ENCODE measurements at regions not wholly inside any gene's neighbourhood (a gene's known extent, or its start where the extent isn't known, plus 50 kb on each side); places are given as distances from the start of the nearest gene placed in this dataset.
"Not testable (repeated sequence)": the region's sequence is repeated elsewhere in the genome, so short reads cannot be mapped to it uniquely, and the experiment has no call there.

DNA sequence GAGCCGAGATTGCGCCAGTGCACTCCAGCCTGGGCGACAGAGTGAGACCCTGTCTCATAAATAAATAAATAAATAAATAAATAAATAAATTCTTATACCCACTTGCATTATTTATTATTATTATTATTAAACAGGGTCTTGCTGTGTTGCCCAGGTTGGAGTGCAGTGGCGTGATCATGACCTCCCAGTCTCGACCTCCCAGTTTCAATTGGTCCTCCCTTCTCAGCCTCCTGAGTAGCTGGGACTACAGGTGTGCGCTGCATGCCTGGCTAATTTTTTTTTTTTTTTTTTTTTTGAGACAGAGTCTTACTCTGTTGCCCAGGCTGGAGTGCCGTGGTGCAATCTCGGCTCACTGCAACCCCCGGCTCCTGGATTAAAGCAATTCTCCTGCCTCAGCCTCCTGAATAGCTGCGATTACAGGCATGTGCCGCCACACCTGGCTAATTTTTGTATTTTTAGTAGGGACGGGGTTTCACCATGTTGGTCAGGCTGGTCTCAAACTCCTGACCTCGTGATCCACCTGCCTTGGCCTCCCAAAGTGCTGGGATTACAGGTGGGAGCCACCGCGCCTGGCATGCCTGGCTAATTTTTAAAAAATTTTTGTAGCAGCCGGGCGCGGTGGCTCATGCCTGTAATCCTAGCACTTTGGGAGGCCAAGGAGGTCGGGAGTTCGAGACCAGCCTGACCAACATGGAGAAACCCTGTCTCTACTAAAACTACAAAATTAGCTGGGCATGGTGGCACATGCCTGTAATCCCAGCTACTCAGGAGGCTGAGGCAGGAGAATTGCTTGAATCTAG lies 150.2 kb downstream of the SEC14L1 start:
- not testable (repeated sequence) for DNase-seq

DNA sequence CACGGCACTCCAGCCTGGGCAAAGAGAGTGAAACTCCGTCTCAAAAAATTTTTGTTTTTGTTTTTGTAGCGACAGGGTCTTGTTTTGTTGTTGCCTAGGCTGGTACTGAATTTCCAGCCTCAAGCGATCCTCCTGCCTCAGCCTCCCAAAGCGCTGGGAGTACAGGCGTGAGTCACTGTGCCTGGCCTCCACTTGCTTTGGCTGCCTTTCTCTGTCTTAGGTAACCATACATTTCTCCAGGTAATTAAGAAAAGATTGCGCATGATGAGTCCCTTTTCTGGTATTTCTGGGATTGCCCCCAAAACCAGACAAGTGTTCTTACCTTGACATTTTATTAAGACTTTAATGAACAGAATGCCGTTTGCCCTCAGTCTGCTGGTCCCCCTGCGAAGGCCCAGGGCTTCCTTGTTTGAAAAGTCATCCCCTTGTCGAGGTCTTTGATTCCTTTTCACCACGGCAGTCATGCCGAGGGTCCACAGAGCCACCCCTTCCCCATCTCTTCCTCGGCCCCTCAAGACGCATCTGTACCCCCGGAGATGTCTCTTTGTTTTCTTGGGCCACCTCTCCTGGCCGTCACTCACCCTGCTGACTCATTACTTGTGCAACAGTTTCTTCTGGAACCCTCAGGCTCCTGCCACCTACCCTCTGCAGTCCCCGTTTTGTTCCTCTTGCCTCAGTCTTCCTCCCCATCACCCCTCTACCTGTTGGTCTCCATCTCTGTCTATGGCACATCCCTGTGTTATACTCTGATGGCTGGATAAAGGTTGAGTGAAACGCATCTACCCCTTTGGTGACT lies 151.0 kb downstream of the SEC14L1 start:
- DNase-seq = no peak

DNA sequence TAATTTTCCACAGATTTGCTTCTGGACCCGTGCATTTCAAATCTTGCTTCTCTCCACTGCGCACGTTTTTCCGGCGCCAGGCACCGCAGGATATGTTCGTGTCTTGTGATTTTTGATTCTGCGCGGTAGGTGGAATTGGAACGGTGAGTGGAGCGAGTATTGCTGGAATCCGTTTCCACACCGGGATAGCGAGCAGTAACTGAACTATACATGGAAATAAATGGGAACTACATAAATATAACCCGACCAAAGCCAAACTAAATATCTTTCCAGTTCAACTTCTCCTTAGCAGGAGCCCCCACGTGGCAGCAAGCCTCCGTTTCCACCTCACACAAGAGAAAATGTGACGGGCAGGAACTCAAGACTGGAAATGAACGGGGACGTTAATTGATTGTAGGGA lies 154.0 kb downstream of the SEC14L1 start:
- no peak for DNase-seq

DNA sequence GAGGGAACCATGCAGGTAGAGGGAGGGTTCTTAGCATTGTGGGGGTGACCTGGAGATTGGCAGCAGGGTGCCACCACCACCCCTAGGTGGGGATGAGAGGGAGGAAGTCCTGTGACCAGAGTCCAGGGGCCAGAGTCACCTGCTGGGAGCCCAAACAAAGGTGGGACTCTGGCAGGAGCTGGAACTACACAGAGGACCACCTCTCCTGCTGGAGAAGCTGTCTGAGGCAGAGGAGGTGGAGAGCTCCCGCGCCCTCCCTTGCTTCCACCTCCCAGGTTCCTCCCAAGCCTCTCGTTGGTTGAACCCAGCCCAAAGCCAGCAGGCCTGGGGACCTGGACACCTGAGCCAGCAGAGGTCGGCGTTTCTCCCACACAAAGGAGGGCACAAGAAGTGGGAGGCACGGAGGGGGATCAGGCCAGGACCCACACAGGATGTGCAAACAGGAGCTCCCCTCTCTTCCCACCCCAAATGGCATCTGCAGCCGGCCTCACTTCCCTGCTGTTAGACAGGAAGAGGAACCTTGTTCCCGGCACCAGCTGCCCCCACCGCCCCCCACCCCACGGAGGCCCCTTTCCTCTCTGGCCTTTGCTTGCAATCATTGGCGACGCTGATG lies 154.6 kb downstream of the SEC14L1 start:
- no peak for DNase-seq

DNA sequence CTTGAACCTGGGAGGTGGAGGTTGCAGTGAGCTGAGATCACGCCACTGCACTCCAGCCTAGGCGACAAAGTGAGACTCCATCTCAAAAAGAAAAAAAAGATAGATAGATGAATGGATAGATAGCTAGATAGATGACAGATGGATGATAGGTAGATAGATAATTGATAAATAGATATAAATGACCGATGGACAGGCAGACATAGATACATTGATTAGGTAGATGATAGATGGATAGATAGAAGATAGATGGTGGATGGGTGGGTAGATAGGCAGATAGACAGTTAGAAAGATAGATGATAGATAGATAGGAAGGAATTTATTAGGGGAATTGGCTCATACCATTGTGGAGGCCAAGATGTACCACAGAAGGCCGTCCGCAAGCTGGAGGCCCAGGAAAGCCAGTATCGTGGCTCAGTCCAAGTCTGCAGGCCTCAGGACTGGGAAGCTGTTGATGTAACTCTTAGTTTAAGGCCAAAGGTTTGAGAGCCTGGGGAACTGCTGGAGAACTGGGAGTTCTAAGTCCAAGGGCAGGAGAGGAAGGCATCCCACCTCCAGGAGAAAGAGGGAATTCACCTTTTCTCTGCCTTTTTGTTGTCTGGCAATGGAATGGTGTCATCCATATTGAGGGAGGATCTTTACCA lies 156.1 kb downstream of the SEC14L1 start:
- DNase-seq = no peak

DNA sequence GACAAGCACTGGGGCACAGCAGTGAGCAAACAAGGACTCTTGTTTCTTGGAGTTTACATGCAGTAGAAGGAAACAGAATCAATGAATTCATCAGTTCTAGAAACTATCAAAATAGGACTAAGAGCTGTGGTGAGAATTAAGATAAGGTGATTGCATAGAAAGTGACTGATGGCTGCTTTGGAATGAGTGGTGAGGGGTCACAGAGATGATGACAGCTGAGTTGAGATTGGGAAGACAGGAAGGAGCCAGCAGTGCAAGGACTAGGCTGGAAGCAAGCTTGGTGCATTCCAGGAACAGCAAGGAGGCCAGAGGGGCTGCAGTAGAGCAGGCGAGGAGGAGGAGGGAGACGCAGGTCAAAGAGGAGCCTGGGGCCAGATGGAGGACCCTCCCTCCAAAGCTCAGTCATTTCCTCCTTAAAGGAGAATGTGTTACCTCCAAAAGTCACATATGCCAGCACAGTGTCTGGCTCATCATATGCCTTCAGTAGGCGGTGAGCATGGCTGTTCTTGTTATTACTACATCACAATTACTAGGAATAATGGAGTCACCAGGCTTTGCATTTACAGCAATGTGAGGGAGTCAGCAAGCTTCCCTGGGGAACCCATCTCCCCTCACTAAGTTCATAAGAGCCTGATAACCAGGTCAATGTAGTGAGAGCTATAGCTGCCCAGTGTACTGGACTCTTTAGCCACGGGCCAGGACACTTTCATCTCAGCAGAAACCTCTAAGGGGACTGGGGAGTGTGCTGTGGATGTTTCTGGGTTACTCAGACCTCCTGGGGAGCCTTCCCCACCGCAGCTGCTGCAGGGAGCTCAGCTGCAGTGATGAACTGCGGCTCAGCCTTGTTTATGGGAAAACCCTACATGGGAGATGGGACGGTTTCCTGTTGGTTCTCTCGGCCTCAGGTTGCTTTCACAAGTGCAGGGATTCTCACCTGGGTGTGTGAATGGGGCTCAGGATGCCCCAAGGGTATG lies 157.2 kb downstream of the SEC14L1 start:
- no peak for DNase-seq

DNA sequence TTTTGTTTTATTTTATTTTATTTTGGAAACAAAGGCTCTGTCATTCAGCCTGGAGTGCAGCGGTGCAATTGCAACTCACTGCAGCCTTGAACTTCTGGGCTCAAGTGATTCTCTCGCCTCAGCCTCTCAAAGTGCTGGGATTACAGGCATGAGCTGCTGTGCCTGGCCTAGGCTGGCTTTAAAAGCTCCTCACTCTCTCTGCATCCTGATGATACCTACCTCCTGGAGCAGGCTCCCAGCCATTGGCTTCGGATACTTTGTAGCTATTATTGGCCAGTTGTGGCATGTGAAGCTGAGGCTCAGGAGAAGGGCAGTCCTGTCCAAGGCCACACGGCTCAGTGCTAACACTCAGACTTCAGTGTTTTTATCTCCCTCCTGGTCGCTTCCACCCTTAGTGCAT lies 158.0 kb downstream of the SEC14L1 start:
- no peak for DNase-seq

DNA sequence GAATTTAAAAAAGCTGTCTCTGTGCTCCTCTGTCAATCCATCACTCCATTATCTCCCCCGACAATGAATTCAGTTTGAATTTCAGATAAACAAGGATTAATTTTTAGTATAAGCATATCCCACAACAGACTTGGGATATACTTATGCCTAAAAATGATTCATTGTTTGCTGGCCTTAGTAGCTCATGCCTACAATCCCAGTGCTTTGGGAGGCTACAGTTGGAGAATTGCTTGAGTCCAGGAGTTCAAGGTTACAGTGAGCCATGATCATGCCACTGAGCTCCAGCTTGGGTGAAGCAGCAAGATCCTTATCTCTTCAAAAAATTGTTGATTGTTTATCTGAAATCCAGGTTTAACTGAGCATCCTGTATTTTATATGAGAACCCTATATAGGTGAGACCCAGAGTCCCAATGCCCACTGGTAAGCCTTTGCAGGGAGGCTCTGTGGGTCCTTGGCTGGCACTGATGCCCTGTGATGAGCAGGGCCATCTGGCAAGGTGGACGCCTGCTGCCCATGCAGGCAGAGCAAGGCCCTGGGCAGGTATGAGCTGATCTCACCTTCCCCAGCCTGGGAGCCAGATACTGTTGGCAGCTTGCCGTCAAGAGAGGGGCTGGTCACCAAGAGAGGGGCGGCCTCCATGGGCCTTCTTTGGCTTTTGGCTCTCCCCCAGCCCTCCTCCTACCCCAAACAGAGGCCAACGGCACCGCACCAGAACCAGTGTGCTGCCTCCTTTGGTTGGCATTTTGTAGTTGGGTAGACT lies 158.7 kb downstream of the SEC14L1 start:
- DNase-seq = no peak

DNA sequence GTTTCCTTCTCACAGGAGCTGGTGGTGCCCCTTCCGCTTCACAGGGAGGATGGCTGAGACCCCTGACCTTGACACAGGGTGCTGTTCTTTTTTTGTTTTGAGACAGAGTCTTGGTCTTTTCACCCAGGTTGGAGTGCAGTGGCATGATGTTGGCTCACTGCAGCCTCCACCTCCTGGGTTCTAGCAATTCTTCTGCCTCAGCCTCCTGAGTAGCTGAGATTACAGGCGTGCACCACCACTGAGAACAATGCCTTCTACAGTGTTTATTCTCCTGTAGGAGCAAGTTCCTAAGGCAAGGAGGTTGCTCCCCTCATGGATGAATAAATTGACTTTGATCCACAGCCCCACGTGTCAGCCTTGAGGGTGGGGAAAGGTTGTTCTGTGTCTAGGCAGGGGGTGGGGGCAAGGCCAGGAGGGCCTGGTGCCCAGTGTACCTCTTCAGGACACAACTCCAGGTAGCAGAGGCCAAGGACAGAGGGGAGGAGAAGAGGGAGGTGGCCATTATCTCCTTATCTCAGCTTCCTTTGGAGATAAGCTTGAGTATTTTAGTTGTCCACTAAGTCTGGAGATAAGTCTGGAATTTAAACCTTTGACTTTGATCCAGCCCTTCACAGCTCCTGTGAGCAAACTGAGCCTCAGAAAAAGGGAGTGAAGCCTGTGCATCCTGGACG lies 159.4 kb downstream of the SEC14L1 start:
- DNase-seq = no peak

DNA sequence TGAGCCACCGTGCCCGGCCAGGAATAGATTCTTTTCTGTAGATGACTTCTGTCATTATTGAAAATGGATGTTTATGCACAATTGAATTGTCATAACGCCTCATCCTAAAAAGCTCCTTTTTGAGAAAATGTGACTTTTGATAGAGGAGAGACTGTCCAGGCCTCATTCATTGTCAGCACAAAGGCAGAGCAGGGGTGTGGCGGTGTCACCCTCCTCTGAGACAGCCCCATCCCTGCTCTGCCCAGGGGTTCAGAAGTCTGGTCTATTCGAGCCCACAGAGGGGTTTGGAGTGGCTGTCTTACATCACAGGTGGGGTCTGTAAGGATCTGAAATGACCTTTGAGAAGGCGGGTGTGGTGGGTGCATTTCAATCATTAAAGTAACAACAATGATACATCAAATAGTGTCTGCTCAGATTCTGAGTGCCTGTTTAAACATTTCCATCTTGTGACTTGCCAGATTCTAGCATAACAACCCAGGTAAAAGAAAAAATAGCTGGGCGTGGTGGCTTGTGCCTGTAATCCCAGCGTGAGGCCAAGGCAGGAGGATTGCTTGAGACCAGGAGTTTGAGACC lies 161.0 kb downstream of the SEC14L1 start:
- DNase-seq = no peak

DNA sequence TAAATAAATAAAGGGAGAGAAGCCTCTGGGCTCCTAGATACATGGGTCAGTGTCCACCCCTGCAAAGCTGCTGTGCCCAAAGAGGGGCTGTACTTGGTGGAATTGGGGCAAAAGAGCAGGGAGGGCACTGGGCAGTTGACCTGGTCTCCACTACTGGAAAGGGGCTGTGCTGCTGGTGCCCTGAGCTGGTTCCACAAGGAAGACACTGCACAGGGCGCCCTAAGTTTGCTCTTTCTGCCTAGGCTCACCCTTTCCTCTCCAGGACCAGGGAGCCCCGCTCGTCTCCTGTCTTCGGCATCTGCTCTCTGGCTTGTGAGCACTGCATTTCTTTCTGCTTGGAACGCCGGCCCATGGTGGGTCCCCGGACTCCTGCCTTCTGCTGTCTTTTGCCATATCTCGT lies 161.9 kb downstream of the SEC14L1 start:
- DNase-seq = no peak

DNA sequence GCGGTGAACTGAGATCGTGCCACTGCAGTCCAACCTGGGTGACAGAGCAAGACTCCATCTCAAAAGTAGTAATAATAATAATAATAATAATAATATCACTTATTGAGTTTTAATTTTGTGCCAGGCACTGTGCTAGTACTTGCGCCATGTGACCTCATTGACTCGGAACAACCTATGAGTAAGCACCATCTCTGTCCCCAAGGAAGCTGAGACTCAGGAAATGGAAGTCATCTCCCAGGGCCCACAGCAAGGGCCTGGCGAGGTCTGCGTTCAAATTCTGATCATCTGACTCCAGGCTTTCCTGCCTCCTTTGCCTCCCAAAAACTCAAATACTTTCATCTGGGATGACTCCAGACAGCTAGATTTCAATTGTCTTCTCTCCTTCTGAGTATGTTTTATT lies 162.9 kb downstream of the SEC14L1 start:
- DNase-seq = no peak

DNA sequence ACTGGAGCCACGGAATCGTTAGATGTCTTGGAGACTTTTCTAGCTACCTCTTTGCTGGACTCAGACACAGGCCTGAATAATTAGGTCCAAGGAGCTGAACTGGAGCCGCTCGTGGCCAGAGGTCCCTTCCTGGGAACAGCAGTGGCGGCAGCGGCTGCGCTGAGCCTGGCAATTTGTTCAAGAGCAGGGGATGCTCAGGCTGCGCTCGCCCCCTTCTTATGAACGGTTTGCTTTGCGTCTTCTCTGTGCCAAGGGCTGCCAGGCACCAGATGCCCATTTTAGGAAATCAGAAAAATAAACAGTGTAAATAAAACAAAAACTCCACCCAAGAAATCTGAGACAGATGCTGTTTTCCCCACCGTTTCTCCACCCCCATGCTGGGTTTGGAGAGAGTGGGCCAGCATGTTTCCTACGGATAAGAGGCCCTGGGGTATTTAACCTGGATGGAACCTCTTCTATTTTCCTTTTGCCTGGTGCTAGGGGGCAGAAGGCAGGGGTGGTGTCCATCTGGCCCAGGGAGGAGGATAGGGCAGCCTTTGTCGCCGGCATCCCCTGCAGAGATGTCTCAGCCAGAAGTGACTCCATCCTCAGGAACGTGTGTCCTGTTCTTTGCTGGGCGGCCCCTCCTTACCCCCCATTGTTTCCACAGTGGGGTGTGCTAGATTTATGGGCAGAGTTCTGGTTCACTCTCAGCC lies 163.4 kb downstream of the SEC14L1 start:
- no peak for DNase-seq

DNA sequence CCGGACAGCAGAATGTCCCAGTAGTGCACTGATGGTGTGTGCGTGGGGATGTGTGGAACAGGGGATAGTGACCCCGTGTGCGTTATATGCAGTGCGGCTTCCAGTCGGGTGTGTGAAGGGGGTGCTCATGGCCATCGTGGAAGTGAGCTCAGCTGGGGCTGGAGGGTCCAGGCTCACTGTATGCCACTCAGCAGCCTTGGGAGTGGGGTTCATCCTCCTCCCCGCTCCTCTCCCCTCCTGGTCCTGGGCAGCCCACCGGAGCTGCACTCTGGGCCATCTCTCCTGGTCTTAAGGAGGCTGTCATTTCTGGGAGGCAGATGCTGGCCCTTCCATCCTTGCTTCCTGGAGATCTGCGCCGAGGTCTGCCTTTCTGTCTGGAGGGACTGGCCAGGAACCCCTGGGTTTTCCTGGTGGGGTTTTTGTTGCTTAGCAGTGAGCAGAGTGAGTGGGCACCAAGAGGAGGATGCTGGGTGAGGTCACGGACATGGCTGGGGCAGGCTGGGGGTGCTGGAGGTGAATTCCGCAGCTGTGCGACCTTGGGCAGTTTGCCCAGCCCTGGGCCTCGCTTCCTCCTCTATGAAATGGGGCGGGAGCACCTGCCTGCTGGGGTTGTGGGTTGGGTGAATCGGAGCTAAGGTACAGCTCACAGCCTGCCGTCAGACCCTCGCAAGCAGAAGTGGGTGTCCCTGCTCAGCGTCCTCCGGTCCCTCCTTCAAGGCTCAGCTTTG lies 164.1 kb downstream of the SEC14L1 start:
- no peak for DNase-seq

DNA sequence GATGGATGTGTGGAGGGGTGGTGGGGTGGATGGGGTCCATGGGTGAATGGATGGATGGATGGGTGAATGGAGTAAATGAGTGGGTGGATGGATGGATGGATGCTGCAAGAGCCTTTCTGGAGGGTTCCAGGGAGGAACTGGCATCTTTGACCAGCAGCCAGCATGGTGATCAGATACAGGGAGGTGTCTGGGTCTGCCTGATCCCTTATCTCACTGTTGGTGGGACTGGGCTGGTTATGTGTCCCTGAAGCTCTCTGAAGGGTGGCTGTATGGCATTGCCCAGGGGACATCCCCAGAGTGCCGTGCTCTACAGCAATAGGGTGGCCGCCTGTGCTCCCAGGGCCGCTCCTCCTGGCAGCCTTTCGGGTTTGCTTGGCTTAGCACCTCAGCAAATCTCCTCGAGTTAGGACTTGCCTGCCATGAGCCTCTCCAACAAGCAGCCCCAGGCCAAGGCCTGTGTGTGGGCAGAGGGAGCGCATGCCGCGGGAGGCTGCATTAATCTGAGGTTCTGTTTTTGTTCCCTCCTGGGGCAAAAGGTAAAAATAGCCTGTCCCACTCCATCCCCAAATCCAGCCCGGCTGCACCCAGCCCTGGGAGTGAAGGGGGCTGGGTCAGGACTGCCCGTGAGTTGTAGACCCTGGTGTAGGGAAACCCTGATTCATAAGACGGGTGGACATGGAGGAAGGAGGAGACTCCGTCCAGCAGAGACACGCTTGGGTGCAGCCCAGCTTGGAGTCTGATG lies 165.4 kb downstream of the SEC14L1 start:
- no peak for DNase-seq

DNA sequence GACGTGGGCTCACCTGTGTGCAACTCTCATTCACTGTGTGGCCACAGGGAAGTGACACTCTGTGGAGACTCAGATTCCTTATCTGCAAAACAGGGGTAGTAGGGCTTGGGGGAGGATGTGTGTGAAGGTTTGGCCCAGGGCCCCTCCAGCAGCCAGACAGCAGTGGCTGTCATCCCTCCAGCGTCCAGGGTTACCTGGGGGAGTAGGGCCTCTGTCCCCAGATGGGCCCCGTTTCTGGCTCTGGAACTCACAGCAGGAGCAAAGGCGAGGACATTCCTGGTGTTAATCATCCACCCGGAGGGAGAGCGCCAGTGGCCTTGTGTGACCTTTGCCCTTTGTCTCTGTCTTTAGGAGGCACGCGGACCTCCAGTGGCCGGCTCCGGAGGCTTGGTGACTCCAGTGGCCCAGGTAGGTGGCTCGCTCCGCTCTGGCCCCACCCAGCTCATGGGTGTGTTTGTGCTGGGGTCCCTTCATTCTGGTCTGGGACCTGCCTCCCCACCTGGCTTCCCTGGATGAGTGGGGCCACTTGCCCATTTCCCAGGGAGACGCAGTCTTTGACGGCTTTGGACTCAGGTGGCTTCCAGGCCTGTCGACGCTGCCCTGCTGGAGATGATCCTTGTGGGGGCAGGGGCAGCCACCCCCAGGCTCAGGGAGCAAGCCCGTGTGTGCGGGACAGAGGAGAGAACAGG lies 166.2 kb downstream of the SEC14L1 start:
- no peak for DNase-seq

DNA sequence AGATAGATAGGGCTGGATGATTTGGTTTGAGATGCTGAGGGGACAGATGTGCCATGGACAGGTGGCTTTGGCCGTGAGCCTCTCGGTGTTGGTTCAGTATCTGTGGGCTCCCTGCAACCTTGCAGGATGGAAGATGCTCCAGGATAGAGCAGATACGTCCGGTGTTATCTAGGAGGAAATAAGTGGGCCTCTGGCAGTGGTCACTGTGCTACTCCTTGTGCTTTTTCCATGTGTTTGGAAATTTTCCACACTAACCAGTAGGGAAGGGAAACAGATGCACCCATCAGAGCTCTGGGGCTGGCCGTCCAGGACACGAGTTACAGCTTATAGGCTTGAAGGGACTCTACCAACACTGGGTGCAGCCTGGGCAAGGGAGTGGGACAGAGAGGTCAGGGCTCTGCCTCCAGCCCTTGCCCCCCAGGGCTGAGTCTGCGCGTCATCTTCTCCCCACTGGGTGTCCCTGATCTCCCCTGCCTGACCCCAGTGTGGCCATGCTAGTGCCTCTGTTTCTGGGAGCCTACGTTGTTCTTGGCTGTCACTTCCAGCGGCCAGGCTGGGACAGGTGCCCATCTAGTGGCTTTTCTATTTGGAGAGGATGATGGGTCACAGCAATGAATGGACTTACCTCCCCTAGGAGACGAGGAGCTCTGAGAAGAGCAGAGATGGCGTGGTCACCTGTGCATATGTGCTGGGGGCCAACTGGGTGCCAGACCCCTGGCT lies 166.9 kb downstream of the SEC14L1 start:
- DNase-seq = no peak

Measured in NCI-H1048 (cell line).